ENCODE measurements at regions not wholly inside any gene's neighbourhood (a gene's known extent, or its start where the extent isn't known, plus 50 kb on each side); places are given as distances from the start of the nearest gene placed in this dataset.

GRCh38 chr3:3951501-3951900 lies 152.3 kb downstream of the LRRN1 start:
- TF ChIP-seq EP300 (IDR thresholded peaks at IDR 0.05; ENCODE audit: low read depth) (no peak), POLR2A (IDR thresholded peaks at IDR 0.05) (no peak), POLR2AphosphoS5 (IDR thresholded peaks at IDR 0.05) (no peak)
- TF ChIP-seq, protein P1, sequence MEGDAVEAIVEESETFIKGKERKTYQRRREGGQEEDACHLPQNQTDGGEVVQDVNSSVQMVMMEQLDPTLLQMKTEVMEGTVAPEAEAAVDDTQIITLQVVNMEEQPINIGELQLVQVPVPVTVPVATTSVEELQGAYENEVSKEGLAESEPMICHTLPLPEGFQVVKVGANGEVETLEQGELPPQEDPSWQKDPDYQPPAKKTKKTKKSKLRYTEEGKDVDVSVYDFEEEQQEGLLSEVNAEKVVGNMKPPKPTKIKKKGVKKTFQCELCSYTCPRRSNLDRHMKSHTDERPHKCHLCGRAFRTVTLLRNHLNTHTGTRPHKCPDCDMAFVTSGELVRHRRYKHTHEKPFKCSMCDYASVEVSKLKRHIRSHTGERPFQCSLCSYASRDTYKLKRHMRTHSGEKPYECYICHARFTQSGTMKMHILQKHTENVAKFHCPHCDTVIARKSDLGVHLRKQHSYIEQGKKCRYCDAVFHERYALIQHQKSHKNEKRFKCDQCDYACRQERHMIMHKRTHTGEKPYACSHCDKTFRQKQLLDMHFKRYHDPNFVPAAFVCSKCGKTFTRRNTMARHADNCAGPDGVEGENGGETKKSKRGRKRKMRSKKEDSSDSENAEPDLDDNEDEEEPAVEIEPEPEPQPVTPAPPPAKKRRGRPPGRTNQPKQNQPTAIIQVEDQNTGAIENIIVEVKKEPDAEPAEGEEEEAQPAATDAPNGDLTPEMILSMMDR (IDR thresholded peaks at IDR 0.05): no peak

All from transverse colon (tissue), 4 donors.